SKM-1 (cell line): ENCODE measurements at regions not wholly inside any gene's neighbourhood (a gene's known extent, or its start where the extent isn't known, plus 50 kb on each side); places are given as distances from the start of the nearest gene placed in this dataset.
"Not testable (repeated sequence)": the region's sequence is repeated elsewhere in the genome, so short reads cannot be mapped to it uniquely, and the experiment has no call there.

Source experiments
- DNase-seq: peaks from one replicate; lab custom pipeline; 2025; ENCODE audit not compliant: unreplicated experiment; lab: John Stamatoyannopoulos, UW

- no peak for DNase-seq
Measured at GRCh38 chr5:136629125-136629792, 263.9 kb upstream of the TRPC7 start.

GRCh38 chr5:136626531-136626930 lies 261.2 kb upstream of the TRPC7 start:
- no peak for DNase-seq

DNA sequence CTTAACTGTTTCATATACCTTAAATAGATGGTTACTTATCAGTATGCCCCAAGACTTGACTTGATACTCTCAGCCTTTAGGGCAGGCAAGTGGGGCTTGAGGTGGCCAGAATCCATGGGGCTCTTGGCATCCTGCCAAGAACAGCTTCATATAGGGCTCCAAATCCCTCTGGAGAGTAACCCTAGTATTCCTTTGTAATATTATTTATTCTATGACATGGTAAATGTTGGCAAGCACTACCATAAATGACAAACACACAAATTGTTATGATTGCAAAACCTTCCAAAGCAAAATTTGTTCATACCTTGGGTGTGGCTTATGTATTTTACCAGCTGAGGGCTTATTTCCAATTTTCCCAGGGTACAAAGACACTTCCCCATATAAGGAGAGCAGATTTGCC lies 257.4 kb upstream of the TRPC7 start:
- no peak for DNase-seq

GRCh38 chr5:136621743-136622142 lies 256.4 kb upstream of the TRPC7 start:
- no peak for DNase-seq

GRCh38 chr5:136620621-136621020 lies 255.3 kb upstream of the TRPC7 start:
- no peak for DNase-seq

DNA sequence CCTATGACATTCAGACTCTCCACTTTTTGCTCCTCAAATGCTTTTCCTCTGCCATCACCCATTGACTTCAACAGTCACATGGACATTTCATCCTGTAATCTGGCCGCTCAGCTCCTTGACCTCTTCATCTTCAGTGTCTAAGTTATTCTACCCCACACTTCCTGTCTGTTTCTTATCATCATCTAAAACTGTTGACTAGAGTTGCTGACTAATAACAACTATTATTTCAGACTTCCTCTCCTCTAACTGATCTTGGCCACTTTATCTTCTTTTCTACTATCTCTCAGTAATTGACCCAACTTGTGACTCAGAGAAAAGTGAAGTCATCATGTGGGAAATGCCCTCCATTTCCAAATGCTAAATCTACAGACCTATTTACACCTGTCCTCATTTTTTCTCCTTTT lies 254.7 kb upstream of the TRPC7 start:
- DNase-seq, result no peak

DNA sequence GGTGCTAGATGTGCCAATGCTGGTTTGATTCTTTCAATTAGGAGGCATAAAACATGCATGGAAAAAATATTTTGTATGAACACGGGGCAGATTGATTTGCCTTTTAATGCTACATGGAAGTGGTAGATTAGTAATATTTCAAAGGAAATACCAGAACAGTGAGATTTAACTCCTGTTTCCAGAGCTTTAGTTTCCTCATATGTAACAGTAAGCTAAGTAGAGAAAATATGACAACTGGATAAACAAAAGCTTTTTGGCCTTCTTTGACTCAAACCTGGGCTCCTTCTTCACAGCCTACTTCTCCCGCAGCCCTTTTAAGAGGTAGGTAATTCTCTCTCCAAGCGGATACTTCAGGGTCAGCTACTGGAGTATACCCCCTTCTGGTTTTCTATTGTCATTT lies 254.2 kb upstream of the TRPC7 start:
- no peak for DNase-seq

GRCh38 chr5:136615251-136616119 lies 250.1 kb upstream of the TRPC7 start:
- DNase-seq, result no peak

- no peak for DNase-seq
Measured at GRCh38 chr5:136613230-136613629, 247.9 kb upstream of the TRPC7 start.

GRCh38 chr5:136605638-136606037 lies 240.3 kb upstream of the TRPC7 start:
- DNase-seq, result no peak

GRCh38 chr5:136600306-136600705 lies 235.0 kb upstream of the TRPC7 start:
- no peak for DNase-seq

- no peak for DNase-seq
Measured at GRCh38 chr5:136598802-136599404, 233.6 kb upstream of the TRPC7 start.

GRCh38 chr5:136594416-136594815 lies 229.1 kb upstream of the TRPC7 start:
- DNase-seq, result no peak

DNA sequence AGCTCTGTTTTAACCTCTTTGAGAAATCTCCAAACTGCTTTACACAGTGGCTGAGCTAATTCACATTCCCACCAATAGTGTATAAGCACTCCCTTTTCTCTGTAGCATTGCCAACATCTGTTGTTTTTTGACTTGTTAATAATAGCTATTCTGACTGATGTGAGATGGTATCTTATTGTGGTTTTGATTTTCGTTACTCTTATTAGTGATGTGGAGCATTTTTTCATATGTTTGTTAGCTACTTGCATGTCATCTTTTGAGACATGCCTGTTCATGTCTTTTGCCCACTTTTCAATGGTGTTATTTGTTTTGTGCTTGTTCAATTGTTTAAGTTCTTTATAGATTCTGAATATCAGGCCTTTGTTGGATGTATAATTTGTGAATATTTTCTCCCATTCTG lies 225.2 kb upstream of the TRPC7 start:
- DNase-seq, result no peak

DNA sequence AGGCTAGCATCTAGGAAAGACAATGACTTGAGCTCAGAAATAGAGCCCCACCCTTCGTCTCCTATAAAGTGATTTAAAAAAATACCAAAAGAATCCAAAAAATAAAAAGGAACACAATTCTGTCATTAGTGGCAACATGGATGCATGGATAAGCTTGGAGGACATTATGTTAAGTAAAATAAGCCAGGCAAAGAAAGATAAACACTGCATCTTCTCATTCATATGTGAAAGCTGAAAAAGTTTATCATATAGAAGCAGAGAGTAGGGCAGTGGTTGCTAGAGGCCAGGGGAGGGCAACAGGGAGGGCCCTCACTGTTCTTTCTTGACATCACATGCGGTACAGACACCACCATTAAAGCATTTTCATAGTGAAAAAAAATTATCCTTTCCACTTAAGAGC lies 220.9 kb upstream of the TRPC7 start:
- no peak for DNase-seq

DNA sequence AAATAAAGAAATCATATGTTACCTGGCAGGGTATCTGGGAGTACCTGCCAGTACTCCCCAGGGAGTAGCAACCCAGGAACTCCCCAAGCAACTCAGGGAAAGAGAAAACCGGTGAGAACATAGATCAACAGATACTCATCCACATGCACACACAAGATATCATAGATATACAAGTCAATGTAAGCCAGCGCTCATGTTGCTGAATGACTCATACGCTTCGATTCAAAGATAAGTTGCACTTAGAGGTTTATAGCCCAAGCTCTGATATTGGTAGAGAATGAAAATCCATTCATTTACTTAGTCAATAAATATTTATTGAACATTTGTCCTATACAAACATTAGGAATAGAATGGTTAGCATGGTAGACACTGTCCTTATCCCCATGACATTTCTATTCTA lies 219.1 kb upstream of the TRPC7 start:
- DNase-seq, result no peak

DNA sequence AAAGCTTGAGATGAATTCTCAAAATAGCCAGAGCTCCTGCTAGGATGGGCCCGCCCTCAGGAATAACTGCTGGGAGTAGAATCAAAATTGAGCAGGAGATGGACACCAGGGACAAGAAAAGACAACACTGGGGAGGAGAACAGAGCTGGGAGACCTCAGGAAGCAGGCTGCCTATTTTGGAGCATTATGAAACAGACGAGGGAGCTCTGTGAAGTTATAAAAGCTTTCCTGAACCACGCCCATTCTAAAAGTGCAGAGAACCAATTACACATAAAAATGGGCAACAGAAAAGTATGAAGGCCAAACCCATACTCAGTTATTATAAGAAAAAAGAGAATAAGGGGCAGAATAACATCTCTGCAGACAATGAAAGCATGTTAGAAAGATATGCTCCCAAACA lies 213.9 kb upstream of the TRPC7 start:
- DNase-seq, result no peak

GRCh38 chr5:136569875-136570274 lies 204.5 kb upstream of the TRPC7 start:
- not testable (repeated sequence) for DNase-seq

DNA sequence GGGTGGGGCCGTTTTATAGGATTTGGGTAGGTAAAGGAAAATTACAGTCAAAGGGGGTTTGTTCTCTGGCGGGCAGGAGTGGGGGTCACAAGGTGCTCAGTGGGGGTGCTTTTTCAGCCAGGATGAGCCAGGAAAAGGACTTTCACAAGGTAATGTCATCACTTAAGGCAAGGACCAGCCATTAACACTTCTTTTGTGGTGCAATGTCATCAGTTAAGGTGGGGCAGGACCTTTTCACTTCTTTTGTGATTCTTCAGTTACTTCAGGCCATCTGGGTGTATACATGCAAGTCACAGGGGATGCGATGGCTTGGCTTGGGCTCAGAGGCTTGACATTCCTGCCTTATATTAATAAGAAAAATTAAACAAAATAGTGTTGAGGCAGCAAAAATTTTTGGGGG lies 200.1 kb upstream of the TRPC7 start:
- DNase-seq, result not testable (repeated sequence)

GRCh38 chr5:136565050-136565449 lies 199.7 kb upstream of the TRPC7 start:
- not testable (repeated sequence) for DNase-seq

GRCh38 chr5:136564431-136564830 lies 199.1 kb upstream of the TRPC7 start:
- not testable (repeated sequence) for DNase-seq

- no peak for DNase-seq
Measured at GRCh38 chr5:136563489-136563888, 198.1 kb upstream of the TRPC7 start.
